A673 (cell line): ENCODE measurements at regions not wholly inside any gene's neighbourhood (a gene's known extent, or its start where the extent isn't known, plus 50 kb on each side); places are given as distances from the start of the nearest gene placed in this dataset.

Source experiments
- EZH2 ChIP-seq: fragments of 200-600 bp; sonication (generic); IDR thresholded peaks from 2 replicates; pipeline ENCODE4 v1.6.1; 2017; ENCODE audit warnings: borderline replicate concordance, low read depth, mild to moderate bottlenecking, mixed read lengths, antibody characterized with exemption, low read length; ENCODE audit not compliant: poor library complexity, severe bottlenecking
- TF ChIP-seq, protein P1 (sequence below): fragments of 300-800, 200-600 bp; sonication (generic); conservative IDR thresholded peaks from 2 replicates; pipeline ENCODE4 v1.5.1; 2017; ENCODE audit warnings: low read depth, mild to moderate bottlenecking, antibody characterized with exemption, low read length, moderate library complexity, mixed read lengths

- TF ChIP-seq EZH2: no peak
- TF ChIP-seq, protein P1, sequence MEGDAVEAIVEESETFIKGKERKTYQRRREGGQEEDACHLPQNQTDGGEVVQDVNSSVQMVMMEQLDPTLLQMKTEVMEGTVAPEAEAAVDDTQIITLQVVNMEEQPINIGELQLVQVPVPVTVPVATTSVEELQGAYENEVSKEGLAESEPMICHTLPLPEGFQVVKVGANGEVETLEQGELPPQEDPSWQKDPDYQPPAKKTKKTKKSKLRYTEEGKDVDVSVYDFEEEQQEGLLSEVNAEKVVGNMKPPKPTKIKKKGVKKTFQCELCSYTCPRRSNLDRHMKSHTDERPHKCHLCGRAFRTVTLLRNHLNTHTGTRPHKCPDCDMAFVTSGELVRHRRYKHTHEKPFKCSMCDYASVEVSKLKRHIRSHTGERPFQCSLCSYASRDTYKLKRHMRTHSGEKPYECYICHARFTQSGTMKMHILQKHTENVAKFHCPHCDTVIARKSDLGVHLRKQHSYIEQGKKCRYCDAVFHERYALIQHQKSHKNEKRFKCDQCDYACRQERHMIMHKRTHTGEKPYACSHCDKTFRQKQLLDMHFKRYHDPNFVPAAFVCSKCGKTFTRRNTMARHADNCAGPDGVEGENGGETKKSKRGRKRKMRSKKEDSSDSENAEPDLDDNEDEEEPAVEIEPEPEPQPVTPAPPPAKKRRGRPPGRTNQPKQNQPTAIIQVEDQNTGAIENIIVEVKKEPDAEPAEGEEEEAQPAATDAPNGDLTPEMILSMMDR: no peak
These were observed 1046.7 kb downstream of the HACE1 start for GRCh38 chr6:103812970-103813369.
